ENCODE measurements at regions not wholly inside any gene's neighbourhood (a gene's known extent, or its start where the extent isn't known, plus 50 kb on each side); places are given as distances from the start of the nearest gene placed in this dataset.
"Not testable (repeated sequence)": the region's sequence is repeated elsewhere in the genome, so short reads cannot be mapped to it uniquely, and the experiment has no call there.

- DNase-seq: no peak
Observed at GRCh38 chr1:19591482-19592091, 52.5 kb upstream of the NBL1 start.

GRCh38 chr1:19585507-19585906 is 58.6 kb upstream of the NBL1 start:
- DNase-seq: no peak

GRCh38 chr1:19582318-19582717 is 61.8 kb upstream of the NBL1 start:
- peak; percentile 82 for DNase-seq

- no peak for DNase-seq
Observed at GRCh38 chr1:19581381-19581780, 62.7 kb upstream of the NBL1 start.

- no peak for DNase-seq
Observed at GRCh38 chr1:19577561-19577960, 66.5 kb upstream of the NBL1 start.

GRCh38 chr1:19577036-19577435 is 67.1 kb upstream of the NBL1 start:
- DNase-seq: no peak

GRCh38 chr1:19569786-19570185 is 74.3 kb upstream of the NBL1 start:
- DNase-seq: no peak

GRCh38 chr1:19567041-19567440 is 77.1 kb upstream of the NBL1 start:
- DNase-seq: no peak

- DNase-seq: no peak
Observed at GRCh38 chr1:19564366-19564765, 79.0 kb upstream of the CAPZB start.

- no peak for DNase-seq
Observed at GRCh38 chr1:19563324-19564097, 78.2 kb upstream of the CAPZB start.

- no peak for DNase-seq
Observed at GRCh38 chr1:19562847-19563246, 77.5 kb upstream of the CAPZB start.

- DNase-seq: no peak
Observed at GRCh38 chr1:19560480-19560879, 75.1 kb upstream of the CAPZB start.

GRCh38 chr1:19559641-19560040 is 74.3 kb upstream of the CAPZB start:
- no peak for DNase-seq

- DNase-seq: no peak
Observed at GRCh38 chr1:19557609-19558051, 72.3 kb upstream of the CAPZB start.

- no peak for DNase-seq
Observed at GRCh38 chr1:19554090-19554489, 68.8 kb upstream of the CAPZB start.

- no peak for DNase-seq
Observed at GRCh38 chr1:19552291-19553010, 67.1 kb upstream of the CAPZB start.

GRCh38 chr1:19551837-19552236 is 66.5 kb upstream of the CAPZB start:
- not testable (repeated sequence) for DNase-seq

GRCh38 chr1:19550437-19550836 is 65.1 kb upstream of the CAPZB start:
- not testable (repeated sequence) for DNase-seq

- DNase-seq: no peak
Observed at GRCh38 chr1:19547814-19548213, 62.5 kb upstream of the CAPZB start.

- DNase-seq: no peak
Observed at GRCh38 chr1:19536519-19536918, 51.2 kb upstream of the CAPZB start.

- no peak for DNase-seq
Observed at GRCh38 chr1:19535214-19535613, 49.9 kb upstream of the CAPZB start.

All from activated CD8-positive, alpha-beta memory T cell treated with anti-CD3 and anti-CD28 coated beads, Interleukin-2, amount 50 U/mL, for 4 hours (primary cell).